SK-N-SH (cell line): ENCODE measurements at regions not wholly inside any gene's neighbourhood (a gene's known extent, or its start where the extent isn't known, plus 50 kb on each side); places are given as distances from the start of the nearest gene placed in this dataset.

Experiments
- CTCF ChIA-PET: fragments of 300-600, 350-600 bp; formaldehyde crosslinking; extraction: SDS; loops from one replicate; lab custom pipeline; 2021; lab: Yijun Ruan, JAX
- POLR2A ChIA-PET: fragments of 350-600 bp; sonication (Branson Sonifier 250); formaldehyde crosslinking; extraction: SDS; loops from one replicate; lab custom pipeline; 2020; ENCODE audit warnings: antibody characterized with exemption, inconsistent platforms; lab: Yijun Ruan, JAX
- DNase-seq: peaks from one replicate; pipeline ENCODE4 v3.0.0; 2012
- H2AFZ ChIP-seq: fragments of 200-600 bp; sonication (generic); 2 replicates; pipeline ENCODE4 v1.8.1; 2016; ENCODE audit warnings: antibody characterized with exemption, mild to moderate bottlenecking, low read depth
- H3F3A ChIP-seq: fragments of 200-600 bp; sonication (generic); replicated peaks from 2 replicates; pipeline ENCODE3; 2016; ENCODE audit warnings: antibody characterized with exemption, mild to moderate bottlenecking; ENCODE audit not compliant: insufficient read depth
- H3K27ac ChIP-seq, 2 experiments: fragments of 200-500 bp in 1 of 2; fragments of 200-600 bp in 1 of 2; sonication (Bioruptor generic) in 1 of 2; sonication (generic), shearing (Covaris generic) in 1 of 2; 2 replicates each; pipeline versions ENCODE4 v1.5.1 to v1.6.1; 2014 to 2016; ENCODE audit warnings: low read depth in 2 of 2, inconsistent platforms in 1 of 2, low read length in 1 of 2, mild to moderate bottlenecking in 1 of 2, mixed read lengths in 1 of 2
- H3K27me3 ChIP-seq: fragments of 200-600 bp; sonication (generic), shearing (Covaris generic); 2 replicates; pipeline ENCODE4 v1.6.1; 2016; ENCODE audit warnings: mixed run types; ENCODE audit not compliant: insufficient read depth
- H3K36me3 ChIP-seq, 2 experiments: fragments of 200-500 bp in 1 of 2; fragments of 200-600 bp in 1 of 2; sonication (Bioruptor generic) in 1 of 2; sonication (generic) in 1 of 2; replicated peaks in 1 of 2; 2 replicates each; pipeline versions ENCODE3 to v1.5.1; 2014 to 2016; ENCODE audit warnings: low read length in 1 of 2, mild to moderate bottlenecking in 1 of 2; ENCODE audit not compliant: insufficient read depth in 2 of 2, control insufficient read depth in 1 of 2
- H3K4me1 ChIP-seq, 2 experiments: fragments of 200-500 bp in 1 of 2; fragments of 200-600 bp in 1 of 2; sonication (Bioruptor generic) in 1 of 2; sonication (generic), shearing (Covaris generic) in 1 of 2; 2 replicates each; pipeline versions ENCODE4 v1.5.1 to v1.6.1; 2014 to 2016; ENCODE audit warnings: low read depth in 1 of 2, low read length in 1 of 2, mixed run types in 1 of 2; ENCODE audit not compliant: insufficient read depth in 2 of 2, control insufficient read depth in 1 of 2
- H3K4me2 ChIP-seq: fragments of 200-600 bp; sonication (generic), shearing (Covaris generic); 2 replicates; pipeline ENCODE4 v1.6.1; 2017; ENCODE audit warnings: mixed run types
- H3K4me3 ChIP-seq, 2 experiments: fragments of 200-500 bp in 1 of 2; fragments of 200-600 bp in 1 of 2; sonication (Bioruptor generic) in 1 of 2; sonication (generic), shearing (Covaris generic) in 1 of 2; 2 replicates each; pipeline versions ENCODE4 v1.5.1 to v1.8.1; 2014 to 2016; ENCODE audit warnings: low read depth in 2 of 2, inconsistent platforms in 1 of 2, low read length in 1 of 2, mild to moderate bottlenecking in 1 of 2, mixed read lengths in 1 of 2, moderate library complexity in 1 of 2
- H3K79me2 ChIP-seq: fragments of 200-600 bp; sonication (generic); 2 replicates; pipeline ENCODE4 v1.8.1; 2017; ENCODE audit warnings: mild to moderate bottlenecking; ENCODE audit not compliant: insufficient read depth
- H3K9ac ChIP-seq: fragments of 200-600 bp; sonication (generic); 2 replicates; pipeline ENCODE4 v1.6.1; 2017; ENCODE audit warnings: mixed run types
- H3K9me2 ChIP-seq: fragments of 200-600 bp; sonication (generic); 2 replicates; pipeline ENCODE4 v1.6.1; 2017; ENCODE audit warnings: mixed run types
- H3K9me3 ChIP-seq: fragments of 200-600 bp; sonication (generic); 2 replicates; pipeline ENCODE4 v1.6.1; 2017; ENCODE audit warnings: mixed run types, mild to moderate bottlenecking, moderate library complexity
- H4K20me1 ChIP-seq: fragments of 200-600 bp; sonication (generic); 2 replicates; pipeline ENCODE4 v1.6.1; 2017; ENCODE audit warnings: mild to moderate bottlenecking, mixed run types; ENCODE audit not compliant: insufficient read depth
- CTCF ChIP-seq: fragments of 200-600 bp; sonication (generic); IDR thresholded peaks from 2 replicates; pipeline ENCODE4 v1.6.1; 2017; ENCODE audit warnings: antibody characterized with exemption, mild to moderate bottlenecking, moderate library complexity
- EP300 ChIP-seq, 2 experiments: IDR thresholded peaks; 2 replicates each; pipeline versions ENCODE4 v1.4.0 to v1.6.1; 2012; ENCODE audit warnings: borderline replicate concordance in 1 of 2, low read depth in 1 of 2, low read length in 1 of 2
- EZH2phosphoT487 ChIP-seq: fragments of 200-600 bp; sonication (generic); IDR thresholded peaks from 2 replicates; pipeline ENCODE4 v1.6.1; 2017; ENCODE audit warnings: low read depth, mixed run types, mild to moderate bottlenecking, antibody characterized with exemption, moderate library complexity, borderline replicate concordance
- FOXM1 ChIP-seq: IDR thresholded peaks from 2 replicates; pipeline ENCODE4 v1.4.0; 2012; ENCODE audit warnings: low read depth, mild to moderate bottlenecking
- GATA2 ChIP-seq: sonication (generic); formaldehyde crosslinking; IDR thresholded peaks from 2 replicates; pipeline ENCODE4 v1.5.0; 2020; ENCODE audit warnings: mild to moderate bottlenecking, missing genetic modification reagents
- MXI1 ChIP-seq: IDR thresholded peaks from 2 replicates; pipeline ENCODE4 v1.6.1; 2012; ENCODE audit warnings: mild to moderate bottlenecking, low read depth, low read length, improper control_type of control experiment
- NFIC ChIP-seq: IDR thresholded peaks from 2 replicates; pipeline ENCODE4 v1.4.0; 2012; ENCODE audit warnings: borderline replicate concordance
- RFX5 ChIP-seq: IDR thresholded peaks from 2 replicates; pipeline ENCODE4 v1.6.1; 2012; ENCODE audit warnings: mild to moderate bottlenecking, improper control_type of control experiment, low read length
- RXRA ChIP-seq: IDR thresholded peaks from 2 replicates; pipeline ENCODE4 v1.4.0; 2012; ENCODE audit warnings: low read depth, mild to moderate bottlenecking, borderline replicate concordance
- SMC3 ChIP-seq: IDR thresholded peaks from 2 replicates; pipeline ENCODE4 v1.6.1; 2012; ENCODE audit warnings: low read depth, low read length, improper control_type of control experiment
- TAF1 ChIP-seq: IDR thresholded peaks from 2 replicates; pipeline ENCODE4 v1.6.1; 2012; ENCODE audit warnings: low read depth, mild to moderate bottlenecking, low read length, moderate library complexity, borderline replicate concordance
- TCF12 ChIP-seq: IDR thresholded peaks from 2 replicates; pipeline ENCODE4 v1.4.0; 2012
- ZBTB33 ChIP-seq: IDR thresholded peaks from 2 replicates; pipeline ENCODE4 v1.4.0; 2012; ENCODE audit warnings: low read depth, borderline replicate concordance
- WGBS: methylation state at CpG from one replicate; pipeline ENCODE4 v1.1.6; 2017; ENCODE audit warnings: low lambda C conversion rate; 5-methylcytosine and 5-hydroxymethylcytosine counted together
- TF ChIP-seq, protein P1 (sequence below): IDR thresholded peaks from 2 replicates; pipeline ENCODE4; 2012
- TF ChIP-seq, protein P2 (sequence below): IDR thresholded peaks from 2 replicates; pipeline ENCODE4 v1.4.0; 2012; ENCODE audit warnings: low read depth

- no peaks in the 10 kb centered on the region for H3K9me3 ChIP-seq
- H3K79me2 ChIP-seq: no peaks in the 10 kb centered on the region
- H3K36me3 ChIP-seq: no peaks in the 10 kb centered on the region
- H3K27ac ChIP-seq: peak overlapping the region; percentile 53 to 99; a peak in 3 of 4 replicates
- H3K27me3 ChIP-seq: no peaks in the 10 kb centered on the region
- no peaks in the 10 kb centered on the region for H3K9me2 ChIP-seq
- H3F3A ChIP-seq: no peaks in the 10 kb centered on the region
- H4K20me1 ChIP-seq: no peaks in the 10 kb centered on the region
- peaks cover 16 to 50% of the 10 kb centered on the region in 2 experiments; a peak in 3 of 4 replicates for H3K4me1 ChIP-seq
- H3K4me2 ChIP-seq: peak overlapping the region; percentile 57; the same call in 1 of the 2 replicates
- no peak overlapping the region for H3K9ac ChIP-seq
- peak; percentile 14 for DNase-seq
- CTCF ChIA-PET: interaction anchor here (0.8 to 1.5 kb wide), 6 partner anchors 9 to 684 kb away, joined by 3 to 6 read pairs (median 3); no protein-coding TSS in a partner anchor
- TF ChIP-seq GATA2 (CRISPR knock-in tag) (peak; percentile 11; the same call in 1 of the 2 replicates), RFX5 (no peak)
- POLR2A ChIA-PET: interaction anchor here (0.8 to 1.3 kb wide), 2 partner anchors 16 to 683 kb away, joined by 3 to 5 read pairs; partner anchors contain the start of gene SPRY2
- 83% methylated on average over 2 of the region's 3 CpGs for WGBS
- peak overlapping the region; percentile 12; the same call in 1 of the 2 replicates for H2AFZ ChIP-seq
- H3K4me3 ChIP-seq: no peak overlapping the region
Observed at GRCh38 chr13:79658333-79658975, 177.5 kb downstream of the NDFIP2 start.

DNA sequence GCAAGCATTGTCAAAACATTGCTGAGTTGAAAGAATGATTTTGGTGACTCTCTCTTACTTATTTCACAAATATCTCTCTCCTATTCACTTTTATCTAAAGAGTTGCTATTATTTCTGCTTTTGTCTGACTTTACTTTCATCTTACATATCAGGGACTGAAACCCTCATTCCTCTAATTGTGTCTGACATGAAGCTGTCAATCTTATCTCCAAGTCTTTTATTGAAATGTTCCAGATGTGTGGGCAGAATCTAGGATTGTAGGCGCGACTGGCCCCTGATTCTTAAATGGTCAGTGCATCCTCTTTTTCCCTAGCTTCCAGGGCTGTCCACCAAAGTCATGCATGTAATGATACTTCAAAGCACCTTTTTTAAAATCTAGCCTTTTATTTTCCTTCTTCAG, 174.6 kb downstream of the NDFIP2 start:
- CTCF ChIA-PET: interaction anchor here (1.2 to 1.8 kb wide), 4 partner anchors 20 to 709 kb away, joined by 3 to 5 read pairs (median 4); no protein-coding TSS in a partner anchor
- 81% methylated on average over 2 of the region's 2 CpGs for WGBS
- TF ChIP-seq FOXM1: no peak
- no peak for TF ChIP-seq SMC3
- TF ChIP-seq GATA2 (CRISPR knock-in tag): peak; percentile 49
- TF ChIP-seq RXRA: no peak
- peak; percentile 53; the same call in 1 of the 2 replicates for TF ChIP-seq TCF12
- TF ChIP-seq NFIC: no peak
- TF ChIP-seq, protein P1, sequence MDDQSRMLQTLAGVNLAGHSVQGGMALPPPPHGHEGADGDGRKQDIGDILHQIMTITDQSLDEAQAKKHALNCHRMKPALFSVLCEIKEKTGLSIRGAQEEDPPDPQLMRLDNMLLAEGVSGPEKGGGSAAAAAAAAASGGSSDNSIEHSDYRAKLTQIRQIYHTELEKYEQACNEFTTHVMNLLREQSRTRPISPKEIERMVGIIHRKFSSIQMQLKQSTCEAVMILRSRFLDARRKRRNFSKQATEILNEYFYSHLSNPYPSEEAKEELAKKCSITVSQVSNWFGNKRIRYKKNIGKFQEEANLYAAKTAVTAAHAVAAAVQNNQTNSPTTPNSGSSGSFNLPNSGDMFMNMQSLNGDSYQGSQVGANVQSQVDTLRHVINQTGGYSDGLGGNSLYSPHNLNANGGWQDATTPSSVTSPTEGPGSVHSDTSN: peak; percentile 61
- peak in 1 of 2 experiments; percentile 72; a peak in 2 of 4 replicates for TF ChIP-seq EP300 (IDR thresholded peaks at IDR 0.05; ENCODE audit: borderline replicate concordance in 1 of 2, low read depth in 1 of 2, low read length in 1 of 2)
- TF ChIP-seq, all 33 proteins: peak for 4

GRCh38 chr13:79654520-79654919, 173.6 kb downstream of the NDFIP2 start:
- H3K79me2 ChIP-seq: no peaks in the 10 kb centered on the region
- no peak for TF ChIP-seq MXI1
- no peak for TF ChIP-seq EZH2phosphoT487
- TF ChIP-seq NFIC: no peak
- TF ChIP-seq, protein P2, sequence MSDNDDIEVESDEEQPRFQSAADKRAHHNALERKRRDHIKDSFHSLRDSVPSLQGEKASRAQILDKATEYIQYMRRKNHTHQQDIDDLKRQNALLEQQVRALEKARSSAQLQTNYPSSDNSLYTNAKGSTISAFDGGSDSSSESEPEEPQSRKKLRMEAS: no peak
- no peak for TF ChIP-seq ZBTB33
- no peak for TF ChIP-seq CTCF
- no peak for TF ChIP-seq TAF1

More for the DNA sequence above, 174.6 kb downstream of the NDFIP2 start:
- Histone ChIP-seq H4K20me1 (no peaks in the 10 kb centered on the region), H3K9me2 (no peaks in the 10 kb centered on the region), H3F3A (no peaks in the 10 kb centered on the region), H3K4me2 (no peak overlapping the region), H3K27ac (peak overlapping the region in 1 of 2 experiments; percentile 99; a peak in 2 of 4 replicates), H3K4me3 (no peak overlapping the region), H3K9ac (no peak overlapping the region), H3K36me3 (no peaks in the 10 kb centered on the region), H3K9me3 (no peaks in the 10 kb centered on the region), H3K27me3 (no peaks in the 10 kb centered on the region), H2AFZ (no peak overlapping the region), H3K4me1 (peaks cover 16 to 37% of the 10 kb centered on the region in 2 experiments; a peak in 3 of 4 replicates), H3K79me2 (no peaks in the 10 kb centered on the region)
- POLR2A ChIA-PET: no interaction called here
- no peak for DNase-seq

More at GRCh38 chr13:79654520-79654919, 173.6 kb downstream of the NDFIP2 start:
- Histone ChIP-seq H3K27me3 (no peaks in the 10 kb centered on the region), H3K9me3 (no peaks in the 10 kb centered on the region), H3K27ac (peak overlapping the region in 1 of 2 experiments; percentile 99; a peak in 2 of 4 replicates), H3K4me2 (no peak overlapping the region), H3F3A (no peaks in the 10 kb centered on the region), H3K9me2 (no peaks in the 10 kb centered on the region), H3K4me3 (no peak overlapping the region), H3K36me3 (no peaks in the 10 kb centered on the region), H4K20me1 (no peaks in the 10 kb centered on the region), H3K4me1 (peaks cover 13 to 33% of the 10 kb centered on the region in 2 experiments; a peak in 3 of 4 replicates), H2AFZ (no peak overlapping the region), H3K9ac (no peak overlapping the region)
- no peak for DNase-seq
- CTCF ChIA-PET: interaction anchor here (0.8 to 1.6 kb wide), 3 partner anchors 24 to 686 kb away, joined by 3 to 5 read pairs (median 3); partner anchors contain the start of gene SPRY2
- POLR2A ChIA-PET: interaction anchor here (1.3 kb wide), 1 partner anchor 687 kb away, joined by 5 read pairs; the partner anchor contains the start of gene SPRY2
